COLO668 (cell line): ENCODE measurements at regions not wholly inside any gene's neighbourhood (a gene's known extent, or its start where the extent isn't known, plus 50 kb on each side); places are given as distances from the start of the nearest gene placed in this dataset.

ENCODE experiments used
- DNase-seq: peaks from one replicate; lab custom pipeline; 2025; ENCODE audit not compliant: unreplicated experiment; lab: John Stamatoyannopoulos, UW

DNA sequence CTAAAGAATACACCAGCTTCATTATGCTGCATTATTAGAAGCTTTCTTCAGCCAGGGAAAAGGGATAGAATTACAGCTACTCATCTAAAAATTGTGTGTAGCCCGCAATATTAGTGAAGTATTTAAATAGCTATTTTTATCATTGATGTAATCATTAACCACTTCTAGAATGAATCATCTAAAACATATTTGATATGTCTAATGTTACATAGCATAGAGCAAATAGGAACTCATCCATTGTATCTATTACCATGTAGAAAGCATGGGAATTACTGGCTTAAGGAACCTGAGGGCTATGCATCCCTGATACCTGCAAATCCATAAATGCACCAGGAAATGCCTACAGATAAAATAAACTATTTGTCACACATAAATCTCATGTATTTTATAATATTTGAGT is 54.5 kb upstream of the VGLL3 start:
- no peak for DNase-seq

DNA sequence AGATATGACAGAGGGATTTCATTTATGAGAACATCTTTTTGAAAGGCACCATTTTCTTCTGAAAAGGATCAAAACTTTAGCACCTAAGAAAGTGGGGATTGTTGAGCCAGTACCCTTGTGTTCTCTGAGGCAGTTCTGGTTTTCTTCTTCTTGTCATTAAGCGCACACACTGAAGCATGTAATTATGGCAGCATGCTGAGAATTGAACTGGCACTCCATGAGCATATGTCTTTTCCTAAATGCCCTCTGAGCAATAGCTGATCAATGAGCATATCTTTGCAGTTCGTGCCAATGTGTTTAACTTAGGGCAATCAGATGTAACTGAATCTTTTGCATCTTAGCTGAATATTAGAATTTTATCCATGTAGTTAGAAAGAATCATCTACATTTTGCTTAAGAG is 53.9 kb upstream of the VGLL3 start:
- DNase-seq = no peak

DNA sequence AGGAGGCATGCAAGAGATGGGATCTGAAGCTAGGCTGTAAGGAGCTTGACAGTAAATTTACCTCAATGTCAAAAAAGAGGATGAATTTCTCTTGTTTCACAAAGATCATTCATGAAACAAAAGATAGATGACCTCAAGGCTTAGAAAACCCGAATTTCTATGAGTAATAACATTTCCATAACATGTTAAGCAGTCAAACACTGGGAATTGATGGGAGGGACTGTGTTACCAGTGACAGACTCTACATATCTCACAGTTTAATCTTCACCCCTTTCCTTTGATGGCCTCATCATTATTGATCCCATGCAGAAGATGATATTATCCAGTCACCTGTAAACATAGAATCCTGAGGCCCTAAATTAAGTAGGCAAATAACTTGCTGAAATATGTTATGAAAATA is 53.5 kb upstream of the VGLL3 start:
- no peak for DNase-seq

GRCh38 chr3:87041191-87041590 is 50.2 kb upstream of the VGLL3 start:
- DNase-seq = no peak
